Anterior cingulate cortex (tissue), 58 donors: ENCODE measurements at regions not wholly inside any gene's neighbourhood (a gene's known extent, or its start where the extent isn't known, plus 50 kb on each side); places are given as distances from the start of the nearest gene placed in this dataset.
"Not testable (repeated sequence)": the region's sequence is repeated elsewhere in the genome, so short reads cannot be mapped to it uniquely, and the experiment has no call there.

Experiments
- DNase-seq, 58 donors: peaks; one replicate each; lab custom pipeline; 2025; lab: John Stamatoyannopoulos, UW

- DNase-seq: no peak
Observed at GRCh38 chr10:71015674-71016073, 127.3 kb upstream of the PCBD1 start.

DNA sequence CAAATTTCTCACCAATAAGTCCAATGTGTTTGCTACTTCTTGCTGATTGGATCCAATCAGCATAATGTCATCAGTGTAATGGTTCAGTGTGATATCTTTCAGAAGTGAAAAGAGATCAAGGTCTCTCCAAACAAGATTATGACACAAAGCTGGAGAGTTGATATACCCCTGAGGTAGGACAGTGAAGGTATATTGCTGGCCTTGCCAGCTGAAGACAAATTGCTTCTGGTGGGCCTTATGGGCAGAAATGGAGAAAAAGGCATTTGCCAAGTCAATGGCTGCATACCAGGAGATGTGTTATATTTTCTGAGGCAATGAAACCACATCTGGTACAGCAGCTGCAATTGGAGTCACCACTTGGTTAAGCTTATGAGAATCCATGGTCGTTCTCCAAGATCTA lies 131.7 kb upstream of the PCBD1 start:
- DNase-seq: not testable (repeated sequence)

DNA sequence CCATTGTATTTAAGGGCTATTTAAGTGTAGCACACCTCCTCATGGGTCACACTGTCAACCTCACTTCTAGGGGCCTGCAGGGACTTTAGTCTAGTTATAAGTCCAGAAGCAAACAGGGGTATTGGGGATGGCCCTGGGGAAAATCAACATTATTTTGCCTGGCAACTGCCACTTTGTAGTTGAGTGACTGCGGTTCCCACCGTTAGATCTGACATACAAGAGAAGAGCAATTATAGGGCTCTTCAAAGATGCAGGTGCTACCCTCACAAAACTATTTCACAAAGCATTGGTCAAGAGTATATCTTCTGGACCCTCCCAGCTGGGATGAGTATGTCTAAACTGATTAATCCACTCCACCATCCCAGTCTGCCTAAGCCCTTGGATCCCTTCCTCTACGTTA lies 133.0 kb upstream of the PCBD1 start:
- no peak for DNase-seq

DNA sequence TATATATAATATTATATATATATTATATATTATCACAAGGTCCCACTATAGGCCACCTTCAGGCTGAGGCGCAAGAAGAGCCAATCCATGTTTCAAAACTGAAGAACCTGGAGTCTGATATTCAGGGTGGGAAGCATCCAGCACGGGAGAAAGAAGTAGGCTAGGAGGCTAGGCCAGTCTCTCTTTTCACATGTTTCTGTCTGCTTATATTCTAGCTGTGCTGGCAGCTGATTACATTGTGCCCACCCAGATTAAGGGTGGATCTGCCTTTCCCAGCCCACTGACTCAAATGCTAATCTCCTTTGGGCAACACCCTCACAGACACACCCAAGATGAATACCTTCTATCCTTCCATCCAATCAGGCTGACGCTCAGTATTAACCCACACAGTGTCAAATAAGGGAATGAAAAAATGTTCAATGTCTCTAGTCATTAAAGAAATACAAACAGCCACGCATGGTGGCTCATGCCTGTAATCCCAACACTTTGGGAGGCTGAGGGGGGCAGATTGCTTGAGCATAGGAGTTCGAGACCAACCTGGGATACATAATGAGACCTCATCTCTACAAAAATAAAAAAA lies 135.4 kb upstream of the PCBD1 start:
- DNase-seq: no peak

DNA sequence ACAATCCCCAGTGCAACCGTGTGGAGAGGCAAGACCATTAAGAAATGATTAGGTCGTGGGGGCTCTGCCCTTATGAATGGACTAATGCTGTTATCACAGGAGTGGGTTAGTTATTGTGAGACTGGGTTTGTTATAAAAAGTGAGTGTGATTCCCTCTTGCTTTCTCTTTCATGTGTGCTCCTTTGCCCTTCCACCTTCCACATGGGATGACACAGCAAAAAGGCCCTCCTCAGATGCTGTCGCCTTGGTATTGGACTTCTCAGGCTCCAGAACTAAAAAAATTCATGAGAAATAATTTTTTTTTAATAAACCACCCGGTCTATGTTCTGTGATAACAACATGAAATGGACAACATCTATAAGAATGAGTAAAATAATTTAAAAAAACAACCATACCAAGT lies 136.1 kb upstream of the PCBD1 start:
- DNase-seq: no peak

- no peak for DNase-seq
Observed at GRCh38 chr10:71025535-71025934, 137.2 kb upstream of the PCBD1 start.

DNA sequence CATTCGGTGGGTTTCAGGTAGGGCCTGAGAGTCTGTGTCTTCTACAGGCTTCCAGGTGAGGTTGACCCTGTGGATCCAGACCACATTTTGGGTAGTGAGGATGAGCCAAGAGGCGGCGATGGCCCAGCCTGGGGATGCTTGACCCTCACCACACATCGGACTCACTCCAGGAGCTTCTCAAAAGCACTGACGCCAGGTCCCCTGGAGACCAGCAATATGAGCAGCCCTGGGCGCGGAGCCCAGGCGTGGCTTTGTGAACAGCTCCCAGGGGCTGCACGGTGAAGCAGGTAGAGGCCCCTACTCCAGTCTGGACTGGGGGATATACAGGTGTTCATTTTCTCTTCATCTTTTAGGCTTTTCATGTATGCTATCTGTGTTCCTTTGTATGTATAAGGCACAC lies 139.7 kb upstream of the PCBD1 start:
- no peak for DNase-seq

GRCh38 chr10:71029411-71029892 lies 141.1 kb upstream of the PCBD1 start:
- DNase-seq: no peak

DNA sequence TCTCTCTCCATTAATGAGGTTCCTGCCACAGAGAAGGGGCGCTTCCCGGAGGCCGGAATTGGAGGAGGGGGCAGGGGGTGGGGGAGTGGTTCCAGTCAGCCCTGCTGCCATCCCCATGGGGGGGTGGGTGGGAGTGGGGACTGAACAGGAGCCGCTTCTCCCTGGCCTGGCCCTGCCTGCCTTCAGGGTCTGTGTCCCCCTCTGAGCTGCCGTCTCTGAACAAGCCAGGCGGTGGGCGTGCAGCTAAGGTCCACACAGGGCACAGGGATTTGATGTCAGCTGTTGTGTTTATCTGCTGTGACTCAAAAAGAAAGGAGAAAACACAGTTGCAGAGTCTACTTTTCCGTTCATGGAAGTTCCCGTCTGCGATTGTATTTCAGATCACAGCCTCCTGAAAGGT lies 141.5 kb upstream of the PCBD1 start:
- no peak for DNase-seq

GRCh38 chr10:71031026-71031425 lies 142.7 kb upstream of the PCBD1 start:
- DNase-seq: no peak

DNA sequence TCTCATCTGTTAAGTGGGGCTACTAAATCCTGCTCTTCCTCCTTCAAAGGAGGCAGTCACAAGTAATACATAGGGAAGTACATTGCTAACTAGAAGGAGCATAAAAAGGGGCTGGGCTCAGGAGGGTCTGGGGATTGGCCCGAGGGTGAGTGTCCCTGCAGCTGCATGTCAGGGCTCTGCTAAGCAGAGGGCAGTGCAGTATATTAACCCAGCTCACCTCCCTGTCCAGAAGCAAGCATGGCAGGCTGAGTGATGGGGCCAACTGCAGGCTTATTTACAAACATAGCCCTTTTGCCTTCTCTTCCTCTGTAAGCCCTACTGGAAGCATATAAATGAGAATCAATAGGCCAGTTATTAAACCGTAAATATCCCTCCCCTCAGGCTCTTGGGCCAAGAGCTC lies 143.2 kb upstream of the PCBD1 start:
- DNase-seq: no peak

- DNase-seq: no peak
Observed at GRCh38 chr10:71032887-71033286, 144.5 kb upstream of the PCBD1 start.

GRCh38 chr10:71033396-71033980 lies 145.1 kb upstream of the PCBD1 start:
- DNase-seq: no peak

- no peak for DNase-seq
Observed at GRCh38 chr10:71035511-71036296, 147.3 kb upstream of the PCBD1 start.

GRCh38 chr10:71036297-71036966 lies 148.1 kb upstream of the PCBD1 start:
- DNase-seq: no peak

- no peak for DNase-seq
Observed at GRCh38 chr10:71038091-71038633, 149.8 kb upstream of the PCBD1 start.

GRCh38 chr10:71038921-71039320 lies 150.6 kb upstream of the PCBD1 start:
- no peak for DNase-seq

GRCh38 chr10:71039551-71039950 lies 151.2 kb upstream of the PCBD1 start:
- DNase-seq: no peak

DNA sequence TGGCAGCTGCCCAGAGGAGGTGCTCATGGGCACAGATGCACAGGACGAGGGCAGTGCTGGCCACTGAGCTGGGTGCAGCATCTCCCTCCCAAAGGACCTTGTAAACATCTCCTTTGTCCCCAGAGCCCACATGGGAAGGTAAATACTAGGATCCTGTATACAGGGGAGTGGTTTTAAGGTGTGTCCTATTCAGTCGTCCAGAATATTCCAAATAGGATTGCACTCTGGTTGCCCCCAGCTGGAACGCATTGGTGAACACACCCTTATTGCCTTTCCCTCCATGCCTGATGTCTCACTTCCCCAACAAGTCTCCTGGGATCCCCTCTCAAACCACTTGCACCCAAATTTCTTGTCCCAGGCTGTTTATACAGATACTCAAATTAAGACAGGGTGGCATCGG lies 152.0 kb upstream of the PCBD1 start:
- DNase-seq: no peak

DNA sequence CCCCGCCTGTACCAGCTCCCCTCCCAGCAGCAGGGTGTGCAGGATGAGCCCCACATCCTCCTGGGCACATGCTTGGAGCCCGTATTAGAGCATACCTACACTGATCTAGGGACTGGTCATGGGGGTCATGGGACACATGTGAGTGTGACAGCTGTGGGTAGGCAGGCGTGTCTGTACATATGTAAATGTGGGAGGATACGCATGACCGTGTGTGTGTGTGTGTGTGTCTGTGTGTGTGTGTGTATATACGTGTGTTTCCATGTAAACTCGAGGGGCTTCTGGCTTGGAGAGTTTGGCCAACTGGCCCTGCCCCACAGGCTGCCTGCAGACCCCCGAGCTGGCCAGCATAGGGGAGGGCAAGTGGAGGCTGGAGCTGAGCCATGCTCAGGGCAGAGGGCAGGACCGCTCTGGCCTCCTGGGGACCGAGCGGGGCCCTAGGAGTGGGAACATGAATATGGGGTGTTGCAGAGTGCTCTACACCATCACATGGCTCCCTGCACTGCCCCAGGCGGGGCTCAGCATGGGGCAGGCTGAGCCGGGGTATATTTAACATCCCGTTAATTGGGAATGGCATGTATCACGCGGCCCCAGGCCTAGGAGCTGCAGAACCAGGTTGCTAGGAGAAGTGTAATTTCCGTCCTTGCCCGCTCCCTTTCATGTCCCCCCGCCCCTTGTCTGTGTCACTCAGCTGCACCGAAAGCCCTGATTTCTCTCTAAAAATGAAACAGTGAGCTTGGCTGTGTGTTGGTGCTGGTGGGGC lies 152.7 kb upstream of the PCBD1 start:
- no peak for DNase-seq
